22Rv1 (cell line): ENCODE measurements at regions not wholly inside any gene's neighbourhood (a gene's known extent, or its start where the extent isn't known, plus 50 kb on each side); places are given as distances from the start of the nearest gene placed in this dataset.

ENCODE experiments used
- CTCF ChIP-seq: fragments of 450-650 bp; IDR thresholded peaks from 2 replicates; pipeline ENCODE4 v1.5.1; 2017; ENCODE audit warnings: mild to moderate bottlenecking
- ZFX ChIP-seq: fragments of 450-650 bp; IDR thresholded peaks from 2 replicates; pipeline ENCODE4 v1.6.1; 2017; ENCODE audit warnings: antibody characterized with exemption, borderline replicate concordance

- no peak for TF ChIP-seq CTCF
- no peak for TF ChIP-seq ZFX
Measured at GRCh38 chr6:4010048-4010447, 68.9 kb downstream of the FAM217A start.
